Fibroblast of pulmonary artery (primary cell): ENCODE measurements at regions not wholly inside any gene's neighbourhood (a gene's known extent, or its start where the extent isn't known, plus 50 kb on each side); places are given as distances from the start of the nearest gene placed in this dataset.

Experiments used
- DNase-seq: peaks from one replicate; pipeline ENCODE4 v3.0.0-alpha.2; 2010; ENCODE audit warnings: low read depth
- H3K4me3 ChIP-seq: replicated peaks from 2 replicates; pipeline ENCODE4 v1.5.1; 2011; ENCODE audit warnings: low read depth, mild to moderate bottlenecking, control low read depth, low read length, moderate library complexity
- CTCF ChIP-seq: IDR thresholded peaks from 2 replicates; pipeline ENCODE4 v1.5.1; 2011; ENCODE audit warnings: mild to moderate bottlenecking, control low read depth, low read length, inconsistent platforms; ENCODE audit errors: missing control alignments

GRCh38 chr21:17931080-17931479 lies 111.9 kb upstream of the C21orf91 start:
- TF ChIP-seq CTCF: peak; percentile 16
- DNase-seq: no peak
- H3K4me3 ChIP-seq: no peak overlapping the region

GRCh38 chr21:17930093-17930492 lies 110.9 kb upstream of the C21orf91 start:
- DNase-seq: no peak
- TF ChIP-seq CTCF: no peak
- no peak overlapping the region for H3K4me3 ChIP-seq

- no peak for TF ChIP-seq CTCF
- H3K4me3 ChIP-seq: no peak overlapping the region
- DNase-seq: no peak
These were observed 110.4 kb upstream of the C21orf91 start for GRCh38 chr21:17929510-17929909.

GRCh38 chr21:17925899-17926298 lies 106.7 kb upstream of the C21orf91 start:
- peak; percentile 45 for DNase-seq
- H3K4me3 ChIP-seq: no peak overlapping the region
- TF ChIP-seq CTCF: peak; percentile 58

GRCh38 chr21:17925000-17925610 lies 105.9 kb upstream of the C21orf91 start:
- peak; percentile 71 for DNase-seq
- peak; percentile 96 for TF ChIP-seq CTCF
- H3K4me3 ChIP-seq: no peak overlapping the region

- DNase-seq: peak; percentile 87
These were observed 102.7 kb upstream of the C21orf91 start for GRCh38 chr21:17921579-17922530.

More at GRCh38 chr21:17921579-17922530, 102.7 kb upstream of the C21orf91 start:
- H3K4me3 ChIP-seq: no peak overlapping the region
- no peak for TF ChIP-seq CTCF
